CD4-positive, alpha-beta T cell treated with Interferon alpha-2 for 1 hour (primary cell): ENCODE measurements at regions not wholly inside any gene's neighbourhood (a gene's known extent, or its start where the extent isn't known, plus 50 kb on each side); places are given as distances from the start of the nearest gene placed in this dataset.
"Not testable (repeated sequence)": the region's sequence is repeated elsewhere in the genome, so short reads cannot be mapped to it uniquely, and the experiment has no call there.

ENCODE experiments used
- DNase-seq, 2 donors: peaks; one replicate each; pipeline ENCODE4 v3.0.0-alpha.2; 2020 to 2022

DNA sequence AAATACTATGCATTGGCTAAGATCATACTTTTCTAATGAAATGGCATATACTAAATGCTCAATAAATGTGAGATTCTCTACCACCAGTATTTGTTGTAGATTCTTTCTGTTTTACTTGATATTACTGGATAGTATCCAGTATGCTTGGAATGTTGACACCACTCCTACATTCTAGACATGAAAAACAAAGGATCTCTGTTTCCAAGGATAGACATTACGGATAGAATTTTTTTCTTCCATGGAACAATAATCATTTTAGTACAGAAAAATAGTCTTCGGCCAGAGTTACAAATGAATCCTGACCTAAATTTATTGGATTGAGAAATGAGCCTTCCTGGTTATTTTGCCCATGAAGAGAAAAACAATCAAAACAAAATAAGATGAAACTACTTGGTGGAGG, 258.2 kb upstream of the NT5E start:
- no peak for DNase-seq

DNA sequence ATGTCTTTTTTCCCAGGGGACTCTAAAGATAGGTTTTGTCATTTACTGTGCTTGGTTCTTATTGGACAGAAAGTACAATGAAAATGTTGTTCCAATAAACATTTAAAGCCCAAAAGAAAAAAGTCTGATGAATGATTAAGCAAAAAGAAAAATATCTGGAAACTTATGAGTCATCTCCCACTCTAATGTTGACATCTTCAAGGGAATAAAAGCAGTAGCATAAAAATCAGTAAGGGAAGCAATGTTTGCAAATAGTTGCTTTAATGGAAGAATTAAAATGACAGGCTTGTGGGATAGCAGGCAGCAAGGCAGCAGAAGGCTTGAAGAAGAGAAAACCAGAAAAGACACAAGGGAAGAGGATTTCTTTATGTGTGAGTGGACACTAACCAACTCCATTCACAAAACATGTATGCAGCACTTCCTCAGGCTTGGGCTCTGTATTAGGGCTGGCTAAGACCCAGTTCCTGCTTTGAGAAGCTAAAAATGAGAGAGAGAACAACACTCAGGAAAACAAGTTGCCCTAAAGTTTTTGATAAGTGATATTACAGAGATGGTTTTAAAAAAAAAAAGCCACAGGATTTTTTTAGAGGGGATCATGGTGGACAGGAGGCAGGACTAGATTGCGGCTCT, 263.2 kb upstream of the NT5E start:
- DNase-seq: no peak

DNA sequence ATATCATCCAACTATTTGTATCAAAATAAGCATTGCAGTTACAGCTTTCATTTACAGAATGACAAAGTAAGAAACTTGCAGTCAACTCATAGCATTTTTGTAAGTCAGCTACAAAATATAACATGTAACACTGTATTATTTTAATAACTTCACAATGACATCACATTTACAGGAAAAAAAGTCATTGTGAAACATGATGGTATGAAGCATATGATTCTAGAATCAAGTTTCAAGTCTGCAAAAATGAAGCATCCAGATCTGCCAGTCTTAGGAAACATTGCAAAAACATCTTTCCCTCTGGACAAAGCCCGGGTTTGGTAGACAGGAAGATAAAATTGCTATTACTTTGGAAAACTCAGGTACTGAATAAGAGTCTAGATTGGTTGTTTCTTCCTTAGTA, 263.9 kb upstream of the NT5E start:
- no peak for DNase-seq

DNA sequence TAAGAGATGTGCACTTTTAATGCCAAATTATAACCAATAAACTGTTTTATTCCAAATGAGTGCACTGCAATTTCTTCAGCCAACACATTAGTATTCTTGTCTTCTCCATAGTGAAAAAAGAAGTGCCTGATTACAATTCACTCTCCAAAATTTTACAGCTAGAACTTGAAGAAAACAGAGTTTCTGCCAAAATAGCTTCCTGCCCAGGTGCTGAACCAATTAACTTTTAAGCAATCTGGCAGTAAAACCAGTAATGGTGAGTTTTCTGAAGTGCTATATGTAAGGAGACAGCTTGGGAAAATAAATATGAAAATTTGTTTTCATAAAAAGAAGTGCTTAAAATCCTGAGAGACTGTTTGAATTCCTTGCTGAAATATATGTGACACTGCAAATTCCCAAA, 266.0 kb upstream of the NT5E start:
- no peak for DNase-seq

DNA sequence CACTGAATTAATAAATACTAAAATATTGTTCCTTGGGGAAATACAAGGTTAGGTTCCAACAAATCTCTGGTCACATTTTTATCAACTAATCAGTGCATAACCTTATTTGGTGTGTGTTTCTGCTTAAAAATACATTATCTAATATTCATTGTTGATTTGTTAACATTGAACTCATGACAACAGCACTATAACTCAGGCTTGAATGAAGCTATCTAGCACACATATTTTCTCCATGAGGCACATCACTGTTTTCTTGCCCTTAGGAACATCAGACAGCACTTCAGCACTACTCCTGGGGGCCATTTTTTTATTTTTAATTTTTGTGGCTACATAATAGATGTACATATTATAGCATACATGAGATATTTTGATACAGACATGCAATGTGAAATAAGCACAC, 277.2 kb upstream of the NT5E start:
- no peak for DNase-seq

DNA sequence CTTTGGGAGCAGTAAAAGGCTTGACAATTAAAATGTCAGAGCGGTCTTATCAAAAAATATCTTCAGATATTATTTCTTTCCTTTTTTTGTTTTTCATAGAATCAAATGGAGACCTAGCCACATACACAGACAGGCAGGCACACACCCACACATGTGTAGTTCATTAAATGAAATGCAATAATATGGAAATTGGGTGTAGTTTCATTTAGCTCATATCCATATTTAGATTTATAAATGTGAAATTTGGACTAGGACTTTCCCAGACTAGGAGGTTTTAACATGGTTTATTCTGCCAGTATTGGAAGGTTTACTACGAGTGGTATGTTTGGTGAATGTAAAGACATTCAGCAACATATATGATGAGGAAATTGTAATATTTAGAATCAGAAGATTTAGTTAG, 277.7 kb upstream of the NT5E start:
- DNase-seq: no peak

DNA sequence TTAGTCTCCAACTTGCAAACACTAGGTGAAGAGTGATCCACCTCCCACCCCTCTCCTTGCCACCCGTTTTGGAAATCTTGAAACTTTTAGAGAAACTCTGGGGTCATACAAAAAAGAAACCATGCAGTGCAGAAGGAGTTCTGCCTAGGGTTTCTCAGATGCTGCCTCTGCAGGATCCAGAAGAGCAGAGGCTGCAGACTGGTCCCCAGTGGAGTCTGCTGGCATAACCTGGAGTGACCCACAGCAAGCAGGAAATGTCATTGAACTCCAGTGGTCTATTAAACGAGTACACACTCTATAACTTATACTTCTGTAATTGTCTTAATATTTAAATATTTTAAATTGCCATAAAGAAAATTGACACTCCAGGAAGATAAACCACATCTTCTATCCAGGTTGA, 280.7 kb upstream of the NT5E start:
- no peak for DNase-seq

DNA sequence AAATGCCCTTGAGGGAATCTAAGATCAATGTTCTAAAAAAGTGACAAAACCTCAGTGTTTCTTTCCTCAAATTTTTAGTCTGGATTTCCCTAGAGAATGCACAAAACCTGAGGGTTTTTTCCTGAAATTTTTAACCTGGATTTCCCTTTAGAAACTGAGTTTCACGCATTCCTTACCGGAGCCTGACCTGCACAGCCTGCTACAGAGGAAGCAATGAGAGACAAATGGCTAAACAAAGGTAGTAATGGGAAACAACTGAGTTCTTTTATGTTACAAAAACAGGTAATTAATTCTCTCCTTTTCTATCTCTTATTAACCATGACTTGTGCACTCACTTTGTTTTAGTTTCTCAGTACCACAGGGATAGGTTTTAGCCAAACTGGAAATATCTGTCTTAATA, 281.7 kb upstream of the NT5E start:
- DNase-seq: no peak

DNA sequence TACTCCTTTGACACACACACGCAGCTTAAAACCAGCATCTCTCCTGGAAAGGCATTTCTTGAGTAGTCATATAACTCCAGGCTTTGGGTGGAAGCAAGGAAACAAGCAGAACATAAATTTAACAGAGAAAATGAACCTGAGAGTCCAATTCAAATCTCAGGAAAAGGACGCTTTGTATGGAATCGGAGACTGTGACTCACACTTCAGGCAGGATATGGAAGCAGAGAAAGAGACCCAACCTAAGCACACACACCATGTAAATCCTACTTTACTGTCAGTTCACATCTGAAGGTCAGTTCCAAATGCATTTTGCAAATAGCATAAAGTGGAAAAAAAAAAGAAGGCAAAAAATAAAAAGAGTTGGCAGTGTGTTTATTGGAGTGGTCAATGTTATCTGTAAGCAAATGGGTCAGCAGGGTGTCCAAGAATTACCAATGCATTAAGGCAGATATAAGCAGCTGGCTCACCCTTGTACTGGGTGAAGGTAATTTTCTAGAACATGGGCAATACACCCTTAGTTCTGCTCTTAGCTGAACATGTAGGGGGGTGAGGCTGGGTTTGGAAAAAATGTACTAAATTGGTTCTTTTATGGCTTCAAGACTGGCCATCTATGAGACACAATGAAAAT, 283.7 kb upstream of the NT5E start:
- no peak for DNase-seq

DNA sequence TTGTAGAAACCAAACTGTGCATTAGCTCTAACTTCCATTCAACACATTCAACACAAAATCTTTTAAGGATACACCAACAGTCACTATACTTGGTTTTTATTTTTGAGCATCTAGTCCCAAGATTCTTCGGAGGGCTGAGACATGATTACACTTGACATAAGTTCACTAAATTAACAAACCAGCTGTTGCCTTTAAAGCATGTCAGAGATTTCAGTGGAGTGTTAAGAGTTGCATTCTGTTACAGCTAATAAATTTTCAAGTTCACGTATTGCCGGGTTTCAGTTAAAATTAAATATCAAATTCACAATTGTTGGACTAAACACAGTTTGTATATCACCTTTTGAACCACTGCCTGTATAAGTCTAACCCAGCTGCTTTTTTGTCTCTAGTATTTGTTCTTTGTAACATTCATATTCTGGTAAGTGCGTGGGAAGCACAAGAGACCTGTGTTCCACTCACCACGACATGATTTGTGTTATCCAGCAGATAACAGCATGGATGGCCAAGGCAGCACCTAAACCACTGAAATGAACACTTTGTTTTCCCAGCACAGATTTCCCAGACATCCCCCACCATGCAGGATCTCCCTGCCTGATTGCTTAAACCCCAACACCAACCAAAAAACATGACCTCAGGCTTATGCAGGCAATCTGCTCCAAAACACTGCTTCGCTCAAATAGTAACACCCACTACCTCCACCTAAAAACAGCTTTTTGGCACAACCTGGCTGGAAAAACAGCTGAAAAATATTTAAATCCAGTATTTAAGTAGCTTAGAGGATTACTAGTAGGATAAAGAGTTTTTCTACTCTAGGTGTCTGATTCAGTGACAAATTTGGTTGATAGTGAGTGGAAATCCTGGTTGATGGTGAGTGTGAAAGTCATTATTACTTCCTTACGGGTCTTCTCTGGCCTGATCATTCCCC, 286.5 kb upstream of the NT5E start:
- no peak for DNase-seq

DNA sequence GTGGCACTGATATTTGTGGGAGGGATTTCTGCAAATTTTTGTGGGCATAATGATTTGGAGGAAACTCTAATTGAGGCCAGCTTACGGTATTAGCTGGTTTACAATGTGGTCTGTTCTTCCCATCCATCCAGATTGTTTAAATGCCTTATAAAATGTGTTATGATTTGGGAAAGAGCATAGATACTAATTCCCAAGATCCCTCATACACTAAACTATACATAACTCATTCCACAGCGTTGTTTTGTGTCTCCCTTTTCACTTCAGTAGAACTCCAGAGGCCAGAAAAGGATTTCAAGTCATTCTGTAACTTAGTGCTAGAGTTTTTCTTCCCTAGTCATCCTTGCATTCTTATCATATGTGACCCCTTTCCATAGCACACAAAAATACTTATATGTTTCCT, 292.6 kb upstream of the NT5E start:
- DNase-seq: no peak

DNA sequence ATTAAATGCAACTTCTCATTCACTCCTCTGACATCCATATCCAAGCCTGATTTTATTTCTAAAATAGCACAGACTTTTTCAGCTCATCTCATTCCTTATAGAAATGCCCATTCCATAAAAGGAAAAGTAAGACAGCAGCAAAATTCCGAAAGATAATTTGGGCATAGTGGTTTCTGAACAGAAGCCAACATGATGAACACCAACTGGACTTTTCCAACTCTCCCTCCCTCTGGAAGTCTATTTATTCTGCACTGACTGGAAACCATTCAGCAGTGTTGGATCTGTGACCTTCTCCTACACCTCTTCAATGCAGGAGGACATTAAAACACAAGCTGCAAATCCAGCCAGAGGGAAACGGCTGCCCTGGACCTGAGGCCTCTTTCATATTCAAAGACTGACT, 306.2 kb upstream of the NT5E start:
- DNase-seq: no peak

DNA sequence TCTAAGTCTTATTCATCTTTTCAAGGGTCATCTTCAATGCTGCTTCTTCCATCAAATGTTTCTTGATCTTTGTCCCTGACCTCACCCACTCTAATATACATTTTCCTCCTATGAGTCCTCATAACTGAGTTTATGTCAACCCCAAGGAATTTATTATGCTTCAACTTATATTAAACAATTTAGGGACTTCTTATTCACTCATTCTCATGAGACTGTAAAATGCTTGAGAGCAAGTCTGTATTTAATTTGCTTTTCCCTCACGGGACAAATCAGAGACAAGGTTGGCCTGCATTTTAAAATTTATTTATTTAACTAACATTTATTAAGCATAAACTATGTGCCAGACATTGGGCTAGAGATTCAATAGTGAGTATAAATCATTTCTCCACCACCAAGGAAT, 312.0 kb upstream of the NT5E start:
- no peak for DNase-seq

DNA sequence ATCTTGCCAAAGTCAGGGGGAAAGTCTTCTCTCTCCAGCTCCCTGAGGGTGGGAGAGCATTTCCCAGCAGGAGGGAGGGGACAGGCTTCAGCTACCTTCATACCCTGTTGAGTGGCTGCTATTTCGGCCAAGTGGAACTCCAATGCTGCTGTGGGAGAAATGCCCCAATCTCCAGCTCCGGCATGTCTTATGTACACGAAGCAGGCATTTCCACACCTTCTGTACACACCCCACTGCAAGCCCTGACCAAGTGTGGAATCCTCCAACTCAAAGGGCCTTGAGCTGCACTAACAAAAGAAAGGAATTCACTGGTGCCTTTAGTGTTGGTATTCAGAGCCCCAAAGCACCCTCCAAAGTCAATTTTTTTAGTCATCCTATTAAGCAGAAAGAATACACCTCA, 313.6 kb upstream of the NT5E start:
- DNase-seq: no peak

DNA sequence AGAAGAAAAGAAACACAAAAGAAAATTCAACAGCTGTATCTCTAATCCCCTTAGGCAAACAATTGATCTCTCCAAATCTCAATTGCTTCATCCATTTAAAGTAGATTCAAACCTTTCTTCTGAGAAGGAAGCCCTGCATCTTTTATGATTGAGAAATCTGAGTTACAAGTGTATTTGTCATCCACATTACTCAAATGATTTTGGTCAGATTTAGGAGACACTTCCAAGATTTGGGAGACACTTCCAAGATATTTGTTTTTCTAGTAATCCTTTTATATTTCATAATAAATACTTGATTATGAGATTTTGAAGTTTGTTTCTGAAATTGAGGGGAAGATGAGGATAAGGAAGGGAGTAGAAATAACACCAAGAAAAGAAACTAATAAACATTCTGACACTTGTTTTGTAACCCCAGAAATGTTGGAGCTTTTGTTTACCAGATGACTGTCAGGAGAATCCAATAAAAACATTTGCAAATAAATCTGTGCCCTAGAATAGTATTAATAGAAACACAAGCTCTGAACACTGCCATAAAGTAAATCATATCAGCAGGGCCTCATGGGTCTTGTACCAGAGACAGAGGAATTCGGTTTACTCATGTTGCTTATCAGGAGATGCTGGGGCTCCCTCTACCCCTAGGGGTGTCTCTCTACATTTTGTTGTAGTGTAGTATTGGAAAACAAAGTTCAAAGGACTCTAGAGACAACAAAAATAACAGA, 314.3 kb upstream of the NT5E start:
- DNase-seq: no peak

DNA sequence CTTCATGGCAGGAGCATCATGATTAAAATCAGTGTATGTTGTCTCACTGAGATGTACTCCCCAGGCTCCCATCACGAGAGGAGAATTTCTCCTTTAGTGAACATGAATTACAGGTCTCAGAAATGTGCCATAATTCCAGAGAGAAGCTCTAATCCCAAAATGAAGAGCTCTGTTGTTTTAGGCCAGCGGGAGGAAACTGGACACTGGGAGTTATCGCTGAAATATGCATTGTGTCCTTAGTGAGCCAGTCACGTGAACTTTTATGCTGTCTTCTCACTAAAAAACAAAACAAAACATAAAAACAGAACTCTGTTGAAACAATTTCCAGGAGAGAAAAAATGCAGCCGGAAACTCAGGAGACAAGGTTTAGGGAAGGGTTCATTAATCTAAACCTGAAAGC, 315.7 kb upstream of the NT5E start:
- DNase-seq: no peak

DNA sequence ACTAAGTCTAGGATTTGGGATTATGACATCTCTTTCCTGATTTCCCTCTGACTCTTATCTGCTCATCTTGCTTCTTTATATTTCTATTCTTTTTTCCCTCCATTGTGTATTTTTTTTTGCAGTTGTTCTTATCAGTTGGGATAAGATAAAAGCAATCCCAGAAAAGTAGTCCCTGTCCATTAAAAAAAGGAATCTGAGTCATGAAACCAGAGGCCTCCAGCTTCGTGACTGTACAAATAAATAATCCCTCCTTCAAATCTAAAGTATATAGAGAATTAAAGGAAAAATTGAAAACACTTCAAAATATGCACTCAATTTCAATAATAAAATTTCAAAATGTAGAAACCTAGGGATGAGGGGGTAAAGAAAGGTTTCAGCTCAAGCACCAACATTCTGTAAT, 317.8 kb upstream of the NT5E start:
- DNase-seq: no peak

DNA sequence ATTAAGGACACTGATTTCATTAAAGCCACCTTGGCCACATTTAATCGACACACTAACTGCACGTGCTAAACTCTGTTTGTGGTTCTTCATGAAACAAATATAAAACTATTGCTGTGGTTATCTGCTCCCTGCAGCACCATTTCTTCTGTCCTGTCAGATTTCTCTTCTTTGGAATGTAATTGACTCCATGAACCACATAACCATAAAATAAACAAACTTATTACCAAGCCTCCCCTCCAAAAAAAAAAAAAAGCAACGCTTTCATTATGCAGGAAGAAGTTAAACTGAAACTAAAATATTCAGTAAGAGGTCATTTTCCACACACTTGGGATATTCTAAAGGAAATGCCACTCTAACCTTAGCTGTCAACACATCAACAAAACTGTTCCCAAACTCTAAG, 319.1 kb upstream of the NT5E start:
- DNase-seq: no peak

DNA sequence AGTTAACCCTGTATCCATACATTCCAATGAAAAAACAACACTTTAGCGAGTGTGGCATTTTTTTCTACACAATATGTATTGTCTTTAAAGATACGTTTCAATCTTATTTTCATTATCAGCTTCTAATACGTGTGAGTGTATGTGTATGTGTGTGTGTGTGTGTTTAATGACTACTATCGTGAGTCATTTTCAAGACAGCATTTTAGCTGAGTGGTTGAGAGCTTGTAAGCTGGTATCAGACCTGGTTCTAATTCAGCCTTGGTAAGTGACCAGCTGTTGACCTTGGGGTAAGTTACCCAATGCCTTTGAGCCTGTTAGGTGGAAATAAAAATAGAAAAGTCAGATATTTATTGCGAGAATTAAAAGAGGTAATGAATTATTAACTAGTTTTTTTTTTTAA, 320.0 kb upstream of the NT5E start:
- no peak for DNase-seq

DNA sequence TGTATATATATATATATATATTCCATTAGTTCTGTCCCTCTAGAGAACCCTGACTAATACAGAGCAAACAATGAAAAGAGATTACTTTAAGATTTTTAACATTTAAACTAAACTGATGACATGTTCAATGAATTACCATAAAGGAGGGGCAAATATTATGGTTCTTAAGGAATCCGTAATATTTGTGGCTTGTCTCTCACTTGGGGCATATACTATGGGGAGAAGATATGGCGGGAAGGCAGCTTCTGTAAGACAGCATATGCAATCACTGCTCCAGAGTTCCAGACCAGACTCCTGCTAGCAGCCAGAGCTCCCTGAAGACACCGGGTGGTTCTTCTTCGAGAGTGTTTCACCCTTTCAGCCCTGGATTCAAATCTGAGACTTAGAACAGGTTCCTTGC, 321.1 kb upstream of the NT5E start:
- DNase-seq: no peak

DNA sequence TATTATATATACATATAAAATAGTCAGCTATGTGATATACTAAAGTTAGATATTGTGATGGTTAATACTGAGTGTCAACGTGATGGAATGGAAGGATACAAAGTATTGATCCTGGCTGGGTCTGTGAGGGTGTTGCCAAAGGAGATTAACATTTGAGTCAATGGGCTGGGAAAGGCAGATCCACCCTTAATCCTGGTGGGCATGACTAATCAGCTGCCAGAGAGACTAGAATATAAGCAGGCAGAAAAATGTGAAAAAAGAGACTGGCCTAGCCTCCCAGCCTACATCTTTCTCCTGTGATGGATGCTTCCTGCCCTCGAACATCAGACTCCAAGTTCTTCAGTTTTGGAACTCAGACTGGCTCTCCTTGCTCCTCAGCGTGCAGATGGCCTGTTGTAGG, 321.6 kb upstream of the NT5E start:
- not testable (repeated sequence) for DNase-seq

DNA sequence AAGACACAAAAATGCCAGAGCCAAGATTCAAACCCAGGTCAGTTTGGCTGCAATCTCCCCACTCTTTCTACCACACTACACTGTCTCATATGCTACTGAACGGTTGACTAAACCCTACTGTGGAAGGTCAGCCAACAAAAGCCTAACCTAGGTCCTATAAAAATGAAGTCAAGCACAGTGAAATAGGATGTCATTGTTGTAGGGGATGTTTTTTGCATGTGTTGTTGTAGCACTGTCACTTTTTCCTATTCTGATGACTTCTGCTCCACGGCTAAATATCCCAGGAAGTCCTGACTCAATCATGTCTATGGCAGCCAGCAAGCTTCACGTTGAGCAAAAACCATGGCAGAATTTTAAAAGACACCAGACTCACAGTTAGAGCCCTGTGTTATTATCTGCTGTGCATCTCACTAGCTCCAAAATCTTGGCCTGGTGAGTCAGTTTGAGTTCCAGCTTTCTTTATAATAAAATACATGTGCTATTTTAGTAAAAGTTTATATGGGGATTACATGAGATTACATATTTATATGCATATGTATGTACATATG, 322.1 kb upstream of the NT5E start:
- DNase-seq: no peak

DNA sequence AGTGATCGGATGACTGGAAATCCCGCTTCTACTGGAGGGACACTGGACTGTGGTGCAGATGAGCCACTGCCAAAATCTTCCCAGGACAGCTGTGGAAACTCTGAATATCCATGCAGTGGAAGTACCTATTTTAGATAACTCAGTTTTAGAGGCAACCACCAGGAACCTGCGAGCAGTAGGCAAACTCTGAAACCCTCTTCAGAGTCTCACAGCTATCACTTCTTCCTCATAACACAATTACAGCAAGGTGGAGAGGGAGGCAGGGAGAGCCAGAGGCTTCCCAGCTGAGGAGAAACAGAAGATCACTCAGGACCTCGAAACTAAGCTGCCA, 322.8 kb upstream of the NT5E start:
- no peak for DNase-seq
